GM23338 (cell line): ENCODE measurements at regions not wholly inside any gene's neighbourhood (a gene's known extent, or its start where the extent isn't known, plus 50 kb on each side); places are given as distances from the start of the nearest gene placed in this dataset.

ENCODE experiments used
- CREB1 ChIP-seq: fragments of 250-450 bp; sonication (Bioruptor Pico); IDR thresholded peaks from 2 replicates; pipeline ENCODE4 v1.5.0; 2020; ENCODE audit warnings: low read depth, mild to moderate bottlenecking, moderate library complexity
- EZH2 ChIP-seq: fragments of 200-600 bp; sonication (generic); IDR thresholded peaks from one replicate; pipeline ENCODE4 v1.8.0; 2017; ENCODE audit warnings: antibody characterized with exemption, mild to moderate bottlenecking, low read depth; ENCODE audit not compliant: unreplicated experiment
- EZH2phosphoT487 ChIP-seq: fragments of 200-600 bp; sonication (generic); IDR thresholded peaks from one replicate; pipeline ENCODE4 v1.8.1; 2018; ENCODE audit warnings: antibody characterized with exemption; ENCODE audit not compliant: unreplicated experiment
- JUNB ChIP-seq: IDR thresholded peaks from one replicate; pipeline ENCODE4 v1.6.1; 2016; ENCODE audit warnings: antibody characterized with exemption; ENCODE audit not compliant: unreplicated experiment
- NANOG ChIP-seq: IDR thresholded peaks from 2 replicates; pipeline ENCODE4 v1.6.1; 2016; ENCODE audit warnings: antibody characterized with exemption, borderline replicate concordance
- POLR2AphosphoS5 ChIP-seq: IDR thresholded peaks from 2 replicates; pipeline ENCODE4 v1.6.1; 2016; ENCODE audit warnings: antibody characterized with exemption, low read depth
- ZNF114 ChIP-seq: fragments of 250-450 bp; sonication (Bioruptor Pico); IDR thresholded peaks from 2 replicates; pipeline ENCODE4 v1.5.0; 2020; ENCODE audit warnings: mild to moderate bottlenecking, moderate library complexity
- ZNF331 ChIP-seq: fragments of 250-450 bp; sonication (Bioruptor Pico); IDR thresholded peaks from 2 replicates; pipeline ENCODE4 v1.5.0; 2020; ENCODE audit warnings: low read depth, mild to moderate bottlenecking, moderate library complexity
- TF ChIP-seq, protein P1 (sequence below), 2 experiments: fragments of 200-600 bp in 1 of 2; sonication (generic) in 1 of 2; conservative IDR thresholded peaks; 2 replicates each; pipeline versions ENCODE4 v1.5.1 to v1.6.1; 2016 to 2017; ENCODE audit warnings: antibody characterized with exemption in 2 of 2, low read depth in 2 of 2, mild to moderate bottlenecking in 2 of 2, moderate library complexity in 1 of 2
- TF ChIP-seq, protein P2 (sequence below): IDR thresholded peaks from one replicate; pipeline ENCODE4 v1.6.1; 2018; ENCODE audit warnings: antibody characterized with exemption; ENCODE audit not compliant: unreplicated experiment
- TF ChIP-seq, protein P3 (sequence below): IDR thresholded peaks from 2 replicates; pipeline ENCODE4 v1.6.1; 2016; ENCODE audit warnings: antibody characterized with exemption

DNA sequence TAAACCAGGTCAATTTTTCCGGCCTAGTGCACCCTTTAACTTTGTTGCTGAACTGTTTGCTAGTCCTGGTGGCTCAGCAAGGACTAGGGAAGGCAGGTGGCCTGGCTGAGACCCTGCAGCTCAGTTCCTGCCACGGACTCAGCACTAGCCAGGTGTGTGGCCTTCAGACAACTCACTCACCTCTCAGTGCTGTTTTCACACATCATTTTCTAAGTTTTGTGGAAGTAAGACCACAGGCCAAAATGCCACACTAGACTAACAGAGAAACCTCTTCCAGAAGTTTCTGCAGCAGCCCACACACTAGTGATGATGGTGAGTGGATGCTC, 65.9 kb upstream of the SLC1A4 start:
- TF ChIP-seq, protein P1, sequence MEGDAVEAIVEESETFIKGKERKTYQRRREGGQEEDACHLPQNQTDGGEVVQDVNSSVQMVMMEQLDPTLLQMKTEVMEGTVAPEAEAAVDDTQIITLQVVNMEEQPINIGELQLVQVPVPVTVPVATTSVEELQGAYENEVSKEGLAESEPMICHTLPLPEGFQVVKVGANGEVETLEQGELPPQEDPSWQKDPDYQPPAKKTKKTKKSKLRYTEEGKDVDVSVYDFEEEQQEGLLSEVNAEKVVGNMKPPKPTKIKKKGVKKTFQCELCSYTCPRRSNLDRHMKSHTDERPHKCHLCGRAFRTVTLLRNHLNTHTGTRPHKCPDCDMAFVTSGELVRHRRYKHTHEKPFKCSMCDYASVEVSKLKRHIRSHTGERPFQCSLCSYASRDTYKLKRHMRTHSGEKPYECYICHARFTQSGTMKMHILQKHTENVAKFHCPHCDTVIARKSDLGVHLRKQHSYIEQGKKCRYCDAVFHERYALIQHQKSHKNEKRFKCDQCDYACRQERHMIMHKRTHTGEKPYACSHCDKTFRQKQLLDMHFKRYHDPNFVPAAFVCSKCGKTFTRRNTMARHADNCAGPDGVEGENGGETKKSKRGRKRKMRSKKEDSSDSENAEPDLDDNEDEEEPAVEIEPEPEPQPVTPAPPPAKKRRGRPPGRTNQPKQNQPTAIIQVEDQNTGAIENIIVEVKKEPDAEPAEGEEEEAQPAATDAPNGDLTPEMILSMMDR (conservative IDR thresholded peaks at IDR 0.05; ENCODE audit: low read depth in 2 of 2): no peak
- TF ChIP-seq POLR2AphosphoS5 (no peak), EZH2 (no peak), JUNB (no peak), EZH2phosphoT487 (no peak), ZNF331 (CRISPR knock-in tag) (no peak), NANOG (no peak), CREB1 (no peak), ZNF114 (CRISPR knock-in tag) (no peak)
- TF ChIP-seq, protein P2, sequence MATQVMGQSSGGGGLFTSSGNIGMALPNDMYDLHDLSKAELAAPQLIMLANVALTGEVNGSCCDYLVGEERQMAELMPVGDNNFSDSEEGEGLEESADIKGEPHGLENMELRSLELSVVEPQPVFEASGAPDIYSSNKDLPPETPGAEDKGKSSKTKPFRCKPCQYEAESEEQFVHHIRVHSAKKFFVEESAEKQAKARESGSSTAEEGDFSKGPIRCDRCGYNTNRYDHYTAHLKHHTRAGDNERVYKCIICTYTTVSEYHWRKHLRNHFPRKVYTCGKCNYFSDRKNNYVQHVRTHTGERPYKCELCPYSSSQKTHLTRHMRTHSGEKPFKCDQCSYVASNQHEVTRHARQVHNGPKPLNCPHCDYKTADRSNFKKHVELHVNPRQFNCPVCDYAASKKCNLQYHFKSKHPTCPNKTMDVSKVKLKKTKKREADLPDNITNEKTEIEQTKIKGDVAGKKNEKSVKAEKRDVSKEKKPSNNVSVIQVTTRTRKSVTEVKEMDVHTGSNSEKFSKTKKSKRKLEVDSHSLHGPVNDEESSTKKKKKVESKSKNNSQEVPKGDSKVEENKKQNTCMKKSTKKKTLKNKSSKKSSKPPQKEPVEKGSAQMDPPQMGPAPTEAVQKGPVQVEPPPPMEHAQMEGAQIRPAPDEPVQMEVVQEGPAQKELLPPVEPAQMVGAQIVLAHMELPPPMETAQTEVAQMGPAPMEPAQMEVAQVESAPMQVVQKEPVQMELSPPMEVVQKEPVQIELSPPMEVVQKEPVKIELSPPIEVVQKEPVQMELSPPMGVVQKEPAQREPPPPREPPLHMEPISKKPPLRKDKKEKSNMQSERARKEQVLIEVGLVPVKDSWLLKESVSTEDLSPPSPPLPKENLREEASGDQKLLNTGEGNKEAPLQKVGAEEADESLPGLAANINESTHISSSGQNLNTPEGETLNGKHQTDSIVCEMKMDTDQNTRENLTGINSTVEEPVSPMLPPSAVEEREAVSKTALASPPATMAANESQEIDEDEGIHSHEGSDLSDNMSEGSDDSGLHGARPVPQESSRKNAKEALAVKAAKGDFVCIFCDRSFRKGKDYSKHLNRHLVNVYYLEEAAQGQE: no peak
- TF ChIP-seq, protein P3, sequence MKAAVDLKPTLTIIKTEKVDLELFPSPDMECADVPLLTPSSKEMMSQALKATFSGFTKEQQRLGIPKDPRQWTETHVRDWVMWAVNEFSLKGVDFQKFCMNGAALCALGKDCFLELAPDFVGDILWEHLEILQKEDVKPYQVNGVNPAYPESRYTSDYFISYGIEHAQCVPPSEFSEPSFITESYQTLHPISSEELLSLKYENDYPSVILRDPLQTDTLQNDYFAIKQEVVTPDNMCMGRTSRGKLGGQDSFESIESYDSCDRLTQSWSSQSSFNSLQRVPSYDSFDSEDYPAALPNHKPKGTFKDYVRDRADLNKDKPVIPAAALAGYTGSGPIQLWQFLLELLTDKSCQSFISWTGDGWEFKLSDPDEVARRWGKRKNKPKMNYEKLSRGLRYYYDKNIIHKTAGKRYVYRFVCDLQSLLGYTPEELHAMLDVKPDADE: no peak
